Upper lobe of left lung (tissue), 4 donors: ENCODE measurements at regions not wholly inside any gene's neighbourhood (a gene's known extent, or its start where the extent isn't known, plus 50 kb on each side); places are given as distances from the start of the nearest gene placed in this dataset.

Experiments used
- CTCF ChIP-seq, 6 experiments: fragments of 450-650 bp in 4 of 6; fragments of 200-600 bp in 2 of 6; sonication (generic) in 2 of 6; IDR thresholded peaks; one replicate each; pipeline ENCODE4 v1.5.1; 2016 to 2019; ENCODE audit warnings: antibody characterized with exemption in 6 of 6
- EP300 ChIP-seq, 4 donors: sonication (generic); formaldehyde crosslinking; IDR thresholded peaks; one replicate each; pipeline ENCODE4 v1.5.1; 2017; ENCODE audit warnings: antibody characterized with exemption in 4 of 4, control low read depth in 2 of 4
- POLR2A ChIP-seq, 4 donors: fragments of 450-650 bp; IDR thresholded peaks; one replicate each; pipeline ENCODE4 v1.5.1; 2016 to 2017; ENCODE audit warnings: antibody characterized with exemption in 4 of 4, mild to moderate bottlenecking in 2 of 4
- POLR2AphosphoS5 ChIP-seq, 2 donors: sonication (generic); formaldehyde crosslinking; IDR thresholded peaks; one replicate each; pipeline ENCODE4 v1.5.1; 2017; ENCODE audit warnings: antibody characterized with exemption in 2 of 2

- TF ChIP-seq POLR2A (IDR thresholded peaks at IDR 0.05) (no peak), CTCF (IDR thresholded peaks at IDR 0.05) (no peak), POLR2AphosphoS5 (IDR thresholded peaks at IDR 0.05) (no peak), EP300 (IDR thresholded peaks at IDR 0.05) (no peak)
These were observed 532.5 kb downstream of the KLF12 start for GRCh38 chr13:73601708-73602107.
